Tibial artery (tissue), 4 donors: ENCODE measurements at regions not wholly inside any gene's neighbourhood (a gene's known extent, or its start where the extent isn't known, plus 50 kb on each side); places are given as distances from the start of the nearest gene placed in this dataset.
"Not testable (repeated sequence)": the region's sequence is repeated elsewhere in the genome, so short reads cannot be mapped to it uniquely, and the experiment has no call there.

ENCODE experiments used
- DNase-seq, 2 donors: peaks; one replicate each; pipeline ENCODE4 v3.0.0-alpha.2; 2019
- H3K27ac ChIP-seq, 2 donors: fragments of 200-600 bp; sonication (generic) in 1 of 2; 1 replicate in 1 of 2; 2 replicates in 1 of 2; pipeline ENCODE4 v1.5.1; 2018 to 2019; ENCODE audit warnings: mild to moderate bottlenecking in 1 of 2
- H3K27me3 ChIP-seq, 2 donors: fragments of 200-600 bp; sonication (generic) in 1 of 2; one replicate each; pipeline versions ENCODE4 v1.5.1 to v1.6.0; 2016 to 2019
- H3K36me3 ChIP-seq, 3 donors: fragments of 200-600 bp; sonication (generic) in 2 of 3; one replicate each; pipeline ENCODE4 v1.5.1; 2016 to 2019; ENCODE audit warnings: mild to moderate bottlenecking in 2 of 3
- H3K4me1 ChIP-seq, 4 donors: fragments of 200-600 bp; sonication (generic) in 2 of 4; 1 replicate in 3 of 4; 2 replicates in 1 of 4; pipeline ENCODE4 v1.5.1; 2016 to 2019
- H3K4me3 ChIP-seq, 2 donors: fragments of 200-600 bp; sonication (generic) in 1 of 2; 1 replicate in 1 of 2; 2 replicates in 1 of 2; pipeline ENCODE4 v1.5.1; 2018 to 2019; ENCODE audit warnings: mild to moderate bottlenecking in 2 of 2
- H3K9me3 ChIP-seq, 3 donors: fragments of 200-600 bp; sonication (generic) in 1 of 3; one replicate each; pipeline ENCODE4 v1.5.1; 2016 to 2019
- intact Hi-C: fragments of 100-400 bp; cut with DNase I; formaldehyde crosslinking; loops from one replicate; pipeline ENCODE4 v1.15.0; 2023; ENCODE audit warnings: low total_unique reads
- TF ChIP-seq, protein P1 (sequence below), 2 experiments: fragments of 200-600 bp in 1 of 2; fragments of 450-650 bp in 1 of 2; IDR thresholded peaks; one replicate each; pipeline ENCODE4 v1.5.1; 2017 to 2019; ENCODE audit warnings: antibody characterized with exemption in 2 of 2, mild to moderate bottlenecking in 1 of 2, moderate library complexity in 1 of 2

DNA sequence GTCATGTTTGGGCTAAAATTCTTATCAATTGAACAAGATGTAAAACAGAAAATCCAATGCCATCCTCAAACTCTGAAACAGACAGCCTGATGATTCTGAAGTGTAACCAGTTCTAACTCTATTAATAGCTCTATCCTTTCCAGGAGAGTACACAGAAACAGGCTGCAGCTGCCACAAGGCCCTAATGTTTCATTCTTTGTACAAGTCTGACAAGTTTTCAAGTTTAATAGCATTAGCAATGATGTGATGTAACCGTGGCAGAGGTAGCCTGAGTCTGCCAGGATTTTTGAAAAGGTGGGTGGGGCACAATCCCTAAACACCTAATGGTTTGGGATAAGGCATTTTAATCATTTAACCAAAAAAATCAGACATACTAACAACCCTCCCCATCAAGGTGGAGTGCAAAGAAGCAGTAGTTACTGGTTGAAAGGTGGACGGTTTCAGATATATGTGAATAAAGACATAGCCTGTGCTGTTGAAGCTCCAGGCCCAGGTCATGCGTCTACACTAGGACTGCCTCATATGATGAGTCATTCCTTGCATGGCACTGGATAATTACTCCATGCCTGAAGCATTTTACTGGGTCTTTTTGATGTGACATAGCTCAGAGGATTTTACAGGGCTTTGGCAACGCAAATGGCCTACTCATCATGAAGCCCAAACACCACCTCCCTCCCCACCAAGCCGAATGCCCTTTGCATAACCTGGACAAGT lies 145.1 kb upstream of the GRIP1 start:
- DNase-seq = no peak
- Histone ChIP-seq H3K27ac (no peak overlapping the region), H3K9me3 (no peaks in the 10 kb centered on the region), H3K4me1 (no peaks in the 10 kb centered on the region), H3K27me3 (no peaks in the 10 kb centered on the region), H3K36me3 (no peaks in the 10 kb centered on the region), H3K4me3 (no peak overlapping the region)
- TF ChIP-seq, protein P1, sequence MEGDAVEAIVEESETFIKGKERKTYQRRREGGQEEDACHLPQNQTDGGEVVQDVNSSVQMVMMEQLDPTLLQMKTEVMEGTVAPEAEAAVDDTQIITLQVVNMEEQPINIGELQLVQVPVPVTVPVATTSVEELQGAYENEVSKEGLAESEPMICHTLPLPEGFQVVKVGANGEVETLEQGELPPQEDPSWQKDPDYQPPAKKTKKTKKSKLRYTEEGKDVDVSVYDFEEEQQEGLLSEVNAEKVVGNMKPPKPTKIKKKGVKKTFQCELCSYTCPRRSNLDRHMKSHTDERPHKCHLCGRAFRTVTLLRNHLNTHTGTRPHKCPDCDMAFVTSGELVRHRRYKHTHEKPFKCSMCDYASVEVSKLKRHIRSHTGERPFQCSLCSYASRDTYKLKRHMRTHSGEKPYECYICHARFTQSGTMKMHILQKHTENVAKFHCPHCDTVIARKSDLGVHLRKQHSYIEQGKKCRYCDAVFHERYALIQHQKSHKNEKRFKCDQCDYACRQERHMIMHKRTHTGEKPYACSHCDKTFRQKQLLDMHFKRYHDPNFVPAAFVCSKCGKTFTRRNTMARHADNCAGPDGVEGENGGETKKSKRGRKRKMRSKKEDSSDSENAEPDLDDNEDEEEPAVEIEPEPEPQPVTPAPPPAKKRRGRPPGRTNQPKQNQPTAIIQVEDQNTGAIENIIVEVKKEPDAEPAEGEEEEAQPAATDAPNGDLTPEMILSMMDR (IDR thresholded peaks at IDR 0.05) = no peak
- intact Hi-C loops = no loop called here

DNA sequence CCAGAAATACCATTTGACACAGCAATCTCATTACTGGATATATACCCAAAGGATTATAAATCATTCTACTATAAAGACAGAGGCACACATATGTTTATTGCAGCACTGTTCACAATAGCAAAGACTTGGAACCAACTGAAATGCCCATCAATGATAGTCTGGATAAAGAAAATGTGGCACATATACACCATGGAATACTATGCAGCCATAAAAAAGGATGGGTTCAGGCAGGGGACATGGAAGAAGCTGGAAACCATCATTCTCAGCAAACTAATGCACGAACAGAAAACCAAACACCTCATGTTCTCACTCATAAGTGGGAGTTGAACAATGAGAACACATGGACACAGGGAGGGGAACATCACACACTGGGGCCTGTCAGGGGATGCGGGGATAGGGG lies 147.0 kb upstream of the GRIP1 start:
- intact Hi-C loops, H3K36me3 ChIP-seq, H3K27ac ChIP-seq, H3K4me3 ChIP-seq, H3K4me1 ChIP-seq, H3K9me3 ChIP-seq, DNase-seq, H3K27me3 ChIP-seq: not testable (repeated sequence)

DNA sequence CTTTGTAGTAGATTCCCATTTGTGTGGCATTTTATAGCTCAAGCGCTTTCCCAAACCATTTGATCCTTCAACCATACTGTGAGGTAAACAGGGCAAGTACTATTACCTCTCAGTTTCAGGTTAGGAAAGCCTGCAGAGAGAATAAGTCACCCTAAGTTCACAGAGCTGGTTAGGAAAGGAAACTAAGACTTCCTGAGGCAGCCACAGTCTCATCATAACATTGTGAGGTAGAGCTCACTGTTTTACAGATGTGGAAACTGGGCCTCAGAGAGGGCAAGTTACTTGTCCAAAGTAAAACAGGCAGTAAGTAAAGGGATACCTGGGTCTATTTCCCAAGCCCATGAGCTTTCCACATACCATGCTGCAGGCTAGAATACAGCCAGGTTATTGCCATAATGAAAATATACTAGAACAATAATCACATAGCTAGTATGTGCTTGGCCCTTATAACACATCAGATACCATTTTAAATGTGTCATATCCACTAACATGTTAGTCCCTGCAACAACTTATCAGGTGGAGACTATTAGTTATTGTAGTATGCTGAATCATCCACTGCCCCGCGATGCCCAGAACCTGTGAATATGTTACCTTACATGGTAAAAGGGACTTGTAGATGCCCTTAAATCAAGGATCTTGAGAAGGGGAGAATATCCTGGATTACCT lies 150.9 kb upstream of the GRIP1 start:
- Histone ChIP-seq H3K9me3 (no peaks in the 10 kb centered on the region), H3K4me3 (no peak overlapping the region), H3K27me3 (no peaks in the 10 kb centered on the region), H3K4me1 (no peaks in the 10 kb centered on the region), H3K36me3 (no peaks in the 10 kb centered on the region), H3K27ac (no peak overlapping the region)
- TF ChIP-seq, protein P1 (IDR thresholded peaks at IDR 0.05) = no peak
- intact Hi-C loops = no loop called here
- DNase-seq = no peak

DNA sequence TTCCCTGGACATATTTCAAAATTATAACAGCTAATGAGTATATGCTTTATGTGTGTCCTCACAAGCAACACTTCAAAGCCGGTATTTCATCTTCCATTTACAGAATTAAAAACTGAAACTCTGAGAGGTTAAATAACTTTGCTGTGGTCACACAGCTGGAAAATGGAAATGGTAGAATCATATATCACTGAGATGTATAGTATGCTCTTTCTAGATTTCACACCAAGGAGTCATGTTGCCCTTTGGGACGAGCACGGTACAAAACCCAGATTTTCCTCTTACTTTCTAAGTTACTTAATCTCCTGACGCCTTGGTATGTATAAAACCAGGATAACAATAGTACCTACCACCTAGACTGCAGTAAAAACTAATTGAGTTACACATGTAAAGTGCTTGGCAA lies 152.6 kb upstream of the GRIP1 start:
- Histone ChIP-seq H3K27ac (no peak overlapping the region), H3K4me1 (no peaks in the 10 kb centered on the region), H3K27me3 (no peaks in the 10 kb centered on the region), H3K4me3 (no peak overlapping the region), H3K9me3 (no peaks in the 10 kb centered on the region), H3K36me3 (no peaks in the 10 kb centered on the region)
- intact Hi-C loops = no loop called here
- TF ChIP-seq, protein P1 (IDR thresholded peaks at IDR 0.05) = no peak
- no peak for DNase-seq

DNA sequence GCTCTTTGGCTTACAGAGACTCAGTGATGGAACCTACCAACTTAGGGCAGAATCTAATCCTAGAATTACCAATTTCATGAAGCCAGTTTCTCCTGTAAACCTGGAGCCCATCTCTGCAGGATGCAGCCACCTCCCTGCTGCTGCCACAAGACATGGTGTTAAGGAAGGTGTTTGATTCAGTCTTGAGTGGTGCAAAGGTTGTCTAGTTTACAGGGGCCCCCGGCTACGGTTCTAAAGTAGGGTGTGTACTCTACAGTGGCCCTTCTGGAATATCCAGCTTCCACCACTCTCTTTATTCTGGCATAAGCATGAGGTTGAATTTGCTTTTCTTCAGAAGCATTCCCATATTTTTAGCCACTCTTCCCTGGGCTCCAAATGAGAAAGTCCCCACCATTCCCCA lies 154.1 kb upstream of the GRIP1 start:
- no peaks in the 10 kb centered on the region for H3K9me3 ChIP-seq
- TF ChIP-seq, protein P1 (IDR thresholded peaks at IDR 0.05) = no peak
- no peaks in the 10 kb centered on the region for H3K36me3 ChIP-seq
- intact Hi-C loops = no loop called here
- no peaks in the 10 kb centered on the region for H3K27me3 ChIP-seq
- DNase-seq = no peak
- no peak overlapping the region for H3K27ac ChIP-seq
- H3K4me1 ChIP-seq = no peaks in the 10 kb centered on the region
- H3K4me3 ChIP-seq = no peak overlapping the region

DNA sequence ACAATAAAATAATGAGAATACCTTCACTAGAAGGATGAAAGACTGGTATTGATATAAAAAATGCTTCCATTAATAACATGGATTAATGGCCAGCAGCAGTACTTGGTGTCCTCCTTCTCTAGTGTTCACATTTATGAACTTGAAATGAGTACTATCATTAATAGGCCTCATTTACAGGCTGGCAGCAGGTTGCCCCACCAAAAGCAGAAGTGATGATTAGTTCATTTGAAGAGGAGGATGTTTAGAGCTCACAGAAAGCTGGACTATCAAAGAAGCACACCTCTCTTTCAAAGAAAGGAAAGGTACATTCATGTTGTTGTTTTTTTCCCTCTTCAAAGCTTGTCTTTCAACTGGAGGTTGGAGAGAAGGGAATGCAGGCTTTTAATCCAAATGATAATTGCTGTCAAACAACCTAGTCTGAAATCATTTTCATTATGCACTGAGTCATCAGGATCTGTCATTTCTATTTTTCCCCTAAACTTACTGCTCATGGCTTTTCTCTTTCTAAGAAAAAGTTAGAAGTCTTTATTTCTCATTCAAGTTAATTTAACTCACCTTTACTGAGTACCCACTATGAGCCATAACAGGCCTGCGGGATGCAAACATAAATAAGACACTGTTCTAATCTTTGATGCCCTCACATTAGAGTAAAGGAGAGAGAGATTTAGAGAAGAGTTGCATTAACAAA lies 157.9 kb upstream of the GRIP1 start:
- TF ChIP-seq, protein P1 (IDR thresholded peaks at IDR 0.05) = no peak

More for the DNA sequence above, 157.9 kb upstream of the GRIP1 start:
- DNase-seq = no peak
- Histone ChIP-seq H3K9me3 (no peaks in the 10 kb centered on the region), H3K27ac (no peak overlapping the region), H3K36me3 (no peaks in the 10 kb centered on the region), H3K27me3 (no peaks in the 10 kb centered on the region), H3K4me3 (no peak overlapping the region), H3K4me1 (no peaks in the 10 kb centered on the region)
- intact Hi-C loops = no loop called here
